Peyer's patch (tissue), 4 donors: ENCODE measurements at regions not wholly inside any gene's neighbourhood (a gene's known extent, or its start where the extent isn't known, plus 50 kb on each side); places are given as distances from the start of the nearest gene placed in this dataset.

Experiments
- POLR2A ChIP-seq, 2 donors: fragments of 450-650 bp; IDR thresholded peaks; one replicate each; pipeline ENCODE4 v1.5.1; 2017; ENCODE audit warnings: antibody characterized with exemption in 2 of 2, mild to moderate bottlenecking in 2 of 2, moderate library complexity in 2 of 2
- TF ChIP-seq, protein P1 (sequence below), 6 experiments: fragments of 450-650 bp in 4 of 6; fragments of 200-600 bp in 2 of 6; sonication (generic) in 1 of 6; IDR thresholded peaks; one replicate each; pipeline ENCODE4 v1.5.1; 2017 to 2019; ENCODE audit warnings: antibody characterized with exemption in 6 of 6, mild to moderate bottlenecking in 3 of 6, moderate library complexity in 1 of 6

- TF ChIP-seq, protein P1, sequence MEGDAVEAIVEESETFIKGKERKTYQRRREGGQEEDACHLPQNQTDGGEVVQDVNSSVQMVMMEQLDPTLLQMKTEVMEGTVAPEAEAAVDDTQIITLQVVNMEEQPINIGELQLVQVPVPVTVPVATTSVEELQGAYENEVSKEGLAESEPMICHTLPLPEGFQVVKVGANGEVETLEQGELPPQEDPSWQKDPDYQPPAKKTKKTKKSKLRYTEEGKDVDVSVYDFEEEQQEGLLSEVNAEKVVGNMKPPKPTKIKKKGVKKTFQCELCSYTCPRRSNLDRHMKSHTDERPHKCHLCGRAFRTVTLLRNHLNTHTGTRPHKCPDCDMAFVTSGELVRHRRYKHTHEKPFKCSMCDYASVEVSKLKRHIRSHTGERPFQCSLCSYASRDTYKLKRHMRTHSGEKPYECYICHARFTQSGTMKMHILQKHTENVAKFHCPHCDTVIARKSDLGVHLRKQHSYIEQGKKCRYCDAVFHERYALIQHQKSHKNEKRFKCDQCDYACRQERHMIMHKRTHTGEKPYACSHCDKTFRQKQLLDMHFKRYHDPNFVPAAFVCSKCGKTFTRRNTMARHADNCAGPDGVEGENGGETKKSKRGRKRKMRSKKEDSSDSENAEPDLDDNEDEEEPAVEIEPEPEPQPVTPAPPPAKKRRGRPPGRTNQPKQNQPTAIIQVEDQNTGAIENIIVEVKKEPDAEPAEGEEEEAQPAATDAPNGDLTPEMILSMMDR (IDR thresholded peaks at IDR 0.05) = no peak
- no peak for TF ChIP-seq POLR2A (IDR thresholded peaks at IDR 0.05)
Measured at GRCh38 chr7:124460555-124460954, 305.0 kb downstream of the GPR37 start.
